Aorta (tissue), 5 donors: ENCODE measurements at regions not wholly inside any gene's neighbourhood (a gene's known extent, or its start where the extent isn't known, plus 50 kb on each side); places are given as distances from the start of the nearest gene placed in this dataset.
"Not testable (repeated sequence)": the region's sequence is repeated elsewhere in the genome, so short reads cannot be mapped to it uniquely, and the experiment has no call there.

ENCODE experiments used
- ATAC-seq: fragments of 200-7000 bp; cut with Tn5 transposase; one replicate; pipeline ENCODE4 v1.9.1; 2022; ENCODE audit warnings: moderate library complexity; ENCODE audit not compliant: low FRiP score
- DNase-seq, 2 donors: peaks; one replicate each; pipeline ENCODE4 v3.0.0-alpha.2; 2020
- H3K27ac ChIP-seq, 2 donors: one replicate each; pipeline ENCODE4 v1.5.1; 2013; ENCODE audit warnings: low read length in 2 of 2, mild to moderate bottlenecking in 2 of 2, moderate library complexity in 2 of 2, control low read depth in 1 of 2, inconsistent platforms in 1 of 2, low read depth in 1 of 2
- H3K27me3 ChIP-seq, 2 donors: one replicate each; pipeline ENCODE4 v1.6.1; 2013; ENCODE audit warnings: control low read depth in 1 of 2, low read length in 1 of 2, mild to moderate bottlenecking in 1 of 2, moderate library complexity in 1 of 2; ENCODE audit not compliant: insufficient read depth in 2 of 2, control insufficient read depth in 1 of 2
- H3K36me3 ChIP-seq, 2 donors: one replicate each; pipeline ENCODE4 v1.6.1; 2013; ENCODE audit warnings: control low read depth in 1 of 2, low read length in 1 of 2, mild to moderate bottlenecking in 1 of 2; ENCODE audit not compliant: insufficient read depth in 2 of 2, control insufficient read depth in 1 of 2
- H3K4me1 ChIP-seq, 2 donors: one replicate each; pipeline ENCODE4 v1.6.1; 2013; ENCODE audit warnings: low read length in 2 of 2, control low read depth in 1 of 2, mild to moderate bottlenecking in 1 of 2, moderate library complexity in 1 of 2; ENCODE audit not compliant: insufficient read depth in 2 of 2, control insufficient read depth in 1 of 2
- H3K4me3 ChIP-seq, 2 donors: one replicate each; pipeline ENCODE4 v1.5.1; 2013; ENCODE audit warnings: low read length in 2 of 2, control low read depth in 1 of 2, mild to moderate bottlenecking in 1 of 2
- H3K9me3 ChIP-seq: one replicate; pipeline ENCODE4 v1.6.1; 2013; ENCODE audit warnings: mild to moderate bottlenecking, low read length; ENCODE audit not compliant: control insufficient read depth
- WGBS, 2 donors: extraction: QIAGEN DNeasy Blood & Tissue Kit; methylation state at CpG; one replicate each; pipeline ENCODE4 v1.1.7; 2013; 5-methylcytosine and 5-hydroxymethylcytosine counted together
- intact Hi-C, 2 donors: fragments of 100-400 bp; cut with DNase I; formaldehyde crosslinking; loops; one replicate each; pipeline versions ENCODE4 v1.14.2 to v1.15.0; 2022
- donor health status: healthy with polysubstance abuse.
- donor health status: Bipolar disorder and iron deficiency.
- donor health status: DM: no; HTN: no; CAD: no.
- donor health status: DM: no; HTN: no; CAD: no.
- donor health status: DM: yes; HTN: yes; CAD: no.

- WGBS, 2 donors: 47 to 61% methylated on average over 1 of the region's 1 CpG
- intact Hi-C loops, DNase-seq: not testable (repeated sequence)
These were observed 624.7 kb upstream of the DEFB115 start for GRCh38 chr20:30632773-30633172.

GRCh38 chr20:30641522-30641921 lies 615.9 kb upstream of the DEFB115 start:
- intact Hi-C loops, H3K4me3 ChIP-seq, H3K36me3 ChIP-seq, ATAC-seq, H3K27me3 ChIP-seq, DNase-seq, H3K4me1 ChIP-seq, H3K9me3 ChIP-seq, H3K27ac ChIP-seq: not testable (repeated sequence)
- 43 to 54% methylated on average over 4 of the region's 4 CpGs for WGBS, 2 donors

More at GRCh38 chr20:30632773-30633172, 624.7 kb upstream of the DEFB115 start:
- not testable (repeated sequence) for H3K36me3 ChIP-seq, H3K9me3 ChIP-seq, H3K4me1 ChIP-seq, H3K27ac ChIP-seq, H3K4me3 ChIP-seq, ATAC-seq, H3K27me3 ChIP-seq

- intact Hi-C loops, ATAC-seq: not testable (repeated sequence)
- WGBS, 2 donors: 81% methylated on average over 4 of the region's 4 CpGs
These were observed 596.5 kb upstream of the DEFB115 start for GRCh38 chr20:30660982-30661381.

GRCh38 chr20:30668418-30668817 lies 589.0 kb upstream of the DEFB115 start:
- H3K4me1 ChIP-seq, H3K27me3 ChIP-seq, ATAC-seq, H3K9me3 ChIP-seq, DNase-seq, H3K27ac ChIP-seq, intact Hi-C loops, H3K36me3 ChIP-seq, H3K4me3 ChIP-seq: not testable (repeated sequence)
- WGBS, 2 donors: 45 to 48% methylated on average over 2 of the region's 2 CpGs

More at GRCh38 chr20:30660982-30661381, 596.5 kb upstream of the DEFB115 start:
- H3K4me1 ChIP-seq, DNase-seq, H3K4me3 ChIP-seq, H3K27ac ChIP-seq, H3K9me3 ChIP-seq, H3K36me3 ChIP-seq, H3K27me3 ChIP-seq: not testable (repeated sequence)

- ATAC-seq, intact Hi-C loops: not testable (repeated sequence)
These were observed 588.0 kb upstream of the DEFB115 start for GRCh38 chr20:30669330-30670029.

DNA sequence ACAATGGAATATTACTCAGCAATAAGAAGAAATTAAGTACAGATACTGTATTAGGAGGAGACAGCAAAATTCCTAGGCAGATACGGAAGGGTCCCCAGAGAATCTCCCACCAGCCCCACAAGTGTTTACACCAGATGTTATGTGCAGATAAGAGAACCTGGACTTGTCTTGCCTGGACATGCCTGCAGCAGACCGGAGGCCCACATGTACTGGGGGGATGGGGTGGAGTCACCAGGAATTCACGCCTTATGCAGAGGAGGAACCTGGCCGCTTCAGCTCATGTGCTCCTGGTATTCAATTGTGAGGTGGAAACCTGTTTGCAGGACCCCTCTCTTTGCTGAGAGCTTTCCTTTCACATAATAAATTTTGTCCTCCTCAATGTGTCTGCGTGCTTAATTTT lies 586.3 kb upstream of the DEFB115 start:
- intact Hi-C loops, ATAC-seq: not testable (repeated sequence)
- 48 to 69% methylated on average over 5 of the region's 5 CpGs for WGBS, 2 donors

More at GRCh38 chr20:30669330-30670029, 588.0 kb upstream of the DEFB115 start:
- not testable (repeated sequence) for H3K4me1 ChIP-seq, H3K4me3 ChIP-seq, H3K9me3 ChIP-seq, DNase-seq, H3K36me3 ChIP-seq, H3K27ac ChIP-seq, H3K27me3 ChIP-seq

DNA sequence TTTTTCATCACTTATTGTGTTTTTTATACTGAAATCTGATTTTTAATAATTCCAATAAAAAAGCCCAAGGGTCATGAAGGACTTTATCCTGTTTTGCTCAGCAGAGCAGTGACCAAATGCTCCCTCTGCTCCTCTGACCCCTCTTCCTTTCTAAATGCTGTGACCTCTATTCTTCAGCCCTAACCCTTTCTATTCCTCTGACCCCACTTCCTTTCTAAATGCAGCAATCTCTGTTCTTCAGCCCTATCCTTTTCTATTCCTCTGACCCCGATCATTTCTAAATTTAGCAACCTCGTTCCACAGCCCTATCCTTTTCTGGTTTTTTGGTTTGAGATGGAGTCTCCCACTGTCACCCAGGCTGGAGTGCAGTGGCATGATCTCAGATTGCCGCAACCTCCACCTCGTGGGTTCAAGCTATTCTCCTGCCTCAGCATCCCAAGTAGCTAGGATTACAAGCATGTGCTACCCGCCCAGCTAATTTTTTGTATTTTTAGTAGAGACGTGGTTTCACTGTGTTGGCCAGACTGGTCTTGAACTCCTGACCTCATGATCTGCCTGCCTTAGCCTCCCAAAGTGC lies 581.4 kb upstream of the DEFB115 start:
- H3K27me3 ChIP-seq, H3K4me1 ChIP-seq, H3K27ac ChIP-seq, H3K9me3 ChIP-seq, H3K4me3 ChIP-seq, ATAC-seq, intact Hi-C loops, H3K36me3 ChIP-seq, DNase-seq: not testable (repeated sequence)
- 67 to 73% methylated on average over 6 of the region's 6 CpGs for WGBS, 2 donors

More for the DNA sequence above, 586.3 kb upstream of the DEFB115 start:
- not testable (repeated sequence) for H3K4me1 ChIP-seq, H3K27ac ChIP-seq, H3K4me3 ChIP-seq, H3K27me3 ChIP-seq, H3K36me3 ChIP-seq, DNase-seq, H3K9me3 ChIP-seq

DNA sequence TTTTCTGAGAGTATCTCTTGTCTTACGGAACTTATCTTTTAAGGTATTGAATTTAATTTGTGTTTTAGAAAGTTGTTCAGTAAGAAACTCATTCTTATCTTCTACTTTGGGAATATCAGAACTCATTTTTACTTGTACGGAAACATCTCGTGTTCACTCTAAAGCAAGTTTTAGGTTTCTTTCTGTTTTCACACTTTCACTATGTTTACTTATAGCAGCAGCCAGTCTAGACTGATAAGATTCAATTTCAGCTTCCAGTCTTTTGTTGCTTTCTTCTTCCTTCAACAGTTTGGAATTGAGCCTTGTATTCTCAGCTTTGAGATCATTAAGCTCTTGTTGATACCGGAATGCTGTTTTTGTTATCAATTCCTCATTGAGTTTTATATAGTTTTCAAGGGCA lies 575.2 kb upstream of the DEFB115 start:
- H3K27me3 ChIP-seq, H3K9me3 ChIP-seq, intact Hi-C loops, H3K4me3 ChIP-seq, H3K36me3 ChIP-seq, H3K4me1 ChIP-seq, ATAC-seq, DNase-seq, H3K27ac ChIP-seq: not testable (repeated sequence)
- 65 to 79% methylated on average over 4 of the region's 4 CpGs for WGBS, 2 donors

DNA sequence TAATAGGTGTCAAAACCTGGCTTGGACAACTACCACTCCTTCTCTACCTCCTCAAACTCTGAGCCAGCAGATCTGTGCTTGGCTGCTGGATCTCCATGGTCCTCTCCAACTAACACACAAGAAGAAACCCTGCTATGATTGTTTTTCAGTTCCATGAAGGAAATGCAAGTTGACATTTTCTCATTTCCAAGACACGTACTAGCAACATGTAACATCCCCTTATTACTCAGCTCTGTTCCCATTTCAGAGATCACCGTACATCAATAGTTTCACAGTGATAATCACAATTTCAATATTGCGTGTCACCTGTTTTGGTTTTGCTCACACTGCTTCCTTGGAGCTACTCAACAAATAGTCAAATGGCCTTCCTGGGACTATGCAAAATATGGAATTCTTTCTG lies 544.6 kb upstream of the DEFB115 start:
- ATAC-seq, H3K4me3 ChIP-seq, H3K27ac ChIP-seq, H3K4me1 ChIP-seq, H3K9me3 ChIP-seq, DNase-seq, H3K36me3 ChIP-seq, intact Hi-C loops, H3K27me3 ChIP-seq: not testable (repeated sequence)
- WGBS, 2 donors: 76 to 82% methylated on average over 3 of the region's 3 CpGs
